ENCODE measurements at regions not wholly inside any gene's neighbourhood (a gene's known extent, or its start where the extent isn't known, plus 50 kb on each side); places are given as distances from the start of the nearest gene placed in this dataset.

DNA sequence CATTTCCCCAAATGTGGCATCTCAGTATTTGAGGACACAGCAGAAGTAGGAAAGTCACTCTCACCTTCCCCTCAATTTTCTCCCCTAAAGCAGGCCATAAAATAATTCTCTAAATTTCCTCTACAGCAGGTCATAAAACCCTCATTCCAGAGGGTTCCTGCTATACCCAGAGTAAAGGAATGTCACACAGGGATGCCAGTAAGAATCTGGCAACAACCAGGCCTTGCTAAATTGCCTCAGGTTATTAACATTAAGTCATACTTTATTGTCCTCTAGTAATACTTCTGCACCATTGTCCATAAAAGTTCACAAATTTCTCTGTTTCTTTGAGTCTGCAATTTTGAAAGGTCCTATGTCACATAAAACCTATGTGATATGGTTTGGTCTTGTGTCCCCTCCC, 685.7 kb upstream of the SLIT2 start:
- Mint-ChIP-seq H3K4me1 (no peaks in the 10 kb centered on the region), H3K36me3 (no peaks in the 10 kb centered on the region), H3K9me3 (peaks cover 0 to 5% (median 0%) of the 10 kb centered on the region in 7 donors), H3K27me3 (ENCODE audit: low read depth in 3 of 3) (no peaks in the 10 kb centered on the region), H3K4me3 (no peak overlapping the region), H3K27ac (no peak overlapping the region)
- TF ChIP-seq, protein P1, sequence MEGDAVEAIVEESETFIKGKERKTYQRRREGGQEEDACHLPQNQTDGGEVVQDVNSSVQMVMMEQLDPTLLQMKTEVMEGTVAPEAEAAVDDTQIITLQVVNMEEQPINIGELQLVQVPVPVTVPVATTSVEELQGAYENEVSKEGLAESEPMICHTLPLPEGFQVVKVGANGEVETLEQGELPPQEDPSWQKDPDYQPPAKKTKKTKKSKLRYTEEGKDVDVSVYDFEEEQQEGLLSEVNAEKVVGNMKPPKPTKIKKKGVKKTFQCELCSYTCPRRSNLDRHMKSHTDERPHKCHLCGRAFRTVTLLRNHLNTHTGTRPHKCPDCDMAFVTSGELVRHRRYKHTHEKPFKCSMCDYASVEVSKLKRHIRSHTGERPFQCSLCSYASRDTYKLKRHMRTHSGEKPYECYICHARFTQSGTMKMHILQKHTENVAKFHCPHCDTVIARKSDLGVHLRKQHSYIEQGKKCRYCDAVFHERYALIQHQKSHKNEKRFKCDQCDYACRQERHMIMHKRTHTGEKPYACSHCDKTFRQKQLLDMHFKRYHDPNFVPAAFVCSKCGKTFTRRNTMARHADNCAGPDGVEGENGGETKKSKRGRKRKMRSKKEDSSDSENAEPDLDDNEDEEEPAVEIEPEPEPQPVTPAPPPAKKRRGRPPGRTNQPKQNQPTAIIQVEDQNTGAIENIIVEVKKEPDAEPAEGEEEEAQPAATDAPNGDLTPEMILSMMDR (IDR thresholded peaks at IDR 0.05): no peak
- Histone ChIP-seq H3K27me3 (ENCODE audit: control insufficient read depth in 2 of 2, insufficient read depth in 2 of 2, low read length in 2 of 2) (no peaks in the 10 kb centered on the region), H4K20me1 (ENCODE audit: insufficient read depth, low read length) (no peaks in the 10 kb centered on the region), H3K4me1 (ENCODE audit: control insufficient read depth in 1 of 2, insufficient read depth in 2 of 2, low read length in 2 of 2) (no peaks in the 10 kb centered on the region), H3K9me3 (replicated peaks in 1 of 2; ENCODE audit: control insufficient read depth in 1 of 2, insufficient read depth in 1 of 2, low read length in 2 of 2) (peaks cover 0 to 2% of the 10 kb centered on the region in 2 donors), H3K27ac (ENCODE audit: low read depth in 1 of 2, low read length in 2 of 2) (no peak overlapping the region), H3K4me2 (replicated peaks; ENCODE audit: extremely low read depth, low read length, poor library complexity, severe bottlenecking) (no peak overlapping the region), H3K9ac (ENCODE audit: insufficient read depth, low read length, poor library complexity, severe bottlenecking) (no peak overlapping the region), H3K79me2 (ENCODE audit: insufficient read depth, low read length) (no peaks in the 10 kb centered on the region), H2AFZ (ENCODE audit: insufficient read depth, low read depth, low read length, poor library complexity, severe bottlenecking) (no peak overlapping the region), H3K36me3 (replicated peaks in 1 of 2; ENCODE audit: control insufficient read depth in 1 of 2, insufficient read depth in 2 of 2, low read length in 2 of 2) (no peaks in the 10 kb centered on the region), H3K4me3 (replicated peaks in 1 of 3; ENCODE audit: low read depth in 2 of 3, low read length in 3 of 3) (no peak overlapping the region)
- DNase-seq: no peak
- intact Hi-C loops (cut with micrococcal nuclease): no loop called here

DNA sequence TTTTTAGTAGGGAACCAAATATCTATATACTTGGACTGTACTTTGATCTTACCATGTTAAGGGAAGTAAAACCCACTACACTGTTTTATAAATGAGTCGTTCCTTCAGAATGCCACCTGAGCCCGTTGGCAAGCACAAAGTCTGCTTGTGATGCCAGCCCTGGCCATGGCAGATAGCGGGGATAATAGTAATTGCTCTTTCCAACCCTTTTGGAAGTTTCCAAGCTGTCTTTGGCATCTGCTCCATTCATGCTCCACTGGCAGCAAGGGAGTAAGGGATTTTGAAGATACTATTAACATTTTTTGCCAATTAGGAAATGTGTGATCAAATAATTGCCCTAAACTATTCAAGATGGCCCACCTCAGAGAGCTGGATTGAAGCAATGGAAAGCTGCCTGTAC, 689.2 kb upstream of the SLIT2 start:
- TF ChIP-seq, protein P1 (IDR thresholded peaks at IDR 0.05): no peak
- Histone ChIP-seq H3K36me3 (replicated peaks in 1 of 2; ENCODE audit: control insufficient read depth in 1 of 2, insufficient read depth in 2 of 2, low read length in 2 of 2) (no peaks in the 10 kb centered on the region), H3K4me2 (replicated peaks; ENCODE audit: extremely low read depth, low read length, poor library complexity, severe bottlenecking) (no peak overlapping the region), H2AFZ (ENCODE audit: insufficient read depth, low read depth, low read length, poor library complexity, severe bottlenecking) (no peak overlapping the region), H3K4me1 (ENCODE audit: control insufficient read depth in 1 of 2, insufficient read depth in 2 of 2, low read length in 2 of 2) (no peaks in the 10 kb centered on the region), H3K4me3 (replicated peaks in 1 of 3; ENCODE audit: low read depth in 2 of 3, low read length in 3 of 3) (no peak overlapping the region), H3K27me3 (ENCODE audit: control insufficient read depth in 2 of 2, insufficient read depth in 2 of 2, low read length in 2 of 2) (no peaks in the 10 kb centered on the region), H3K79me2 (ENCODE audit: insufficient read depth, low read length) (no peaks in the 10 kb centered on the region), H4K20me1 (ENCODE audit: insufficient read depth, low read length) (no peaks in the 10 kb centered on the region), H3K27ac (ENCODE audit: low read depth in 1 of 2, low read length in 2 of 2) (no peak overlapping the region), H3K9me3 (replicated peaks in 1 of 2; ENCODE audit: control insufficient read depth in 1 of 2, insufficient read depth in 1 of 2, low read length in 2 of 2) (peaks cover 0 to 2% of the 10 kb centered on the region in 2 donors), H3K9ac (ENCODE audit: insufficient read depth, low read length, poor library complexity, severe bottlenecking) (no peak overlapping the region)
- DNase-seq: no peak
- H3K36me3 Mint-ChIP-seq: no peaks in the 10 kb centered on the region
- no peaks in the 10 kb centered on the region for H3K27me3 Mint-ChIP-seq (ENCODE audit: low read depth in 3 of 3)
- intact Hi-C loops (cut with micrococcal nuclease): no loop called here
- H3K4me3 Mint-ChIP-seq: no peak overlapping the region
- WGBS (ENCODE audit: insufficient coverage): 100% methylated on average over 2 of the region's 3 CpGs
- H3K4me1 Mint-ChIP-seq: no peaks in the 10 kb centered on the region
- H3K9me3 Mint-ChIP-seq: peaks cover 0 to 5% (median 0%) of the 10 kb centered on the region in 7 donors
- no peak overlapping the region for H3K27ac Mint-ChIP-seq
